Tibial nerve (tissue), 4 donors: ENCODE measurements at regions not wholly inside any gene's neighbourhood (a gene's known extent, or its start where the extent isn't known, plus 50 kb on each side); places are given as distances from the start of the nearest gene placed in this dataset.

Source experiments
- DNase-seq, 2 donors: peaks; one replicate each; pipeline ENCODE4 v3.0.0-alpha.2; 2019; ENCODE audit warnings: low spot score in 2 of 2
- H3K27ac ChIP-seq, 4 donors: fragments of 200-600 bp; sonication (generic) in 3 of 4; one replicate each; pipeline ENCODE4 v1.5.1; 2017 to 2019; ENCODE audit warnings: mild to moderate bottlenecking in 1 of 4
- H3K27me3 ChIP-seq, 2 donors: fragments of 200-600 bp; sonication (generic) in 1 of 2; one replicate each; pipeline versions ENCODE4 v1.5.1 to v1.6.0; 2017 to 2019
- H3K36me3 ChIP-seq, 3 donors: fragments of 200-600 bp; sonication (generic); one replicate each; pipeline ENCODE4 v1.5.1; 2018 to 2019
- H3K4me1 ChIP-seq, 4 donors: fragments of 200-600 bp; sonication (generic) in 3 of 4; one replicate each; pipeline ENCODE4 v1.5.1; 2017 to 2019
- H3K4me3 ChIP-seq, 4 donors: fragments of 200-600 bp; sonication (generic) in 3 of 4; one replicate each; pipeline ENCODE4 v1.5.1; 2017 to 2019; ENCODE audit warnings: mild to moderate bottlenecking in 1 of 4, moderate library complexity in 1 of 4
- H3K9me3 ChIP-seq, 4 donors: fragments of 200-600 bp; sonication (generic) in 3 of 4; one replicate each; pipeline ENCODE4 v1.5.1; 2017 to 2019
- CTCF ChIP-seq, 5 experiments: fragments of 200-600 bp in 3 of 5; fragments of 450-650 bp in 2 of 5; sonication (generic) in 3 of 5; IDR thresholded peaks; one replicate each; pipeline ENCODE4 v1.5.1; 2016 to 2019; ENCODE audit warnings: antibody characterized with exemption in 5 of 5, mild to moderate bottlenecking in 3 of 5, moderate library complexity in 2 of 5
- EP300 ChIP-seq, 2 donors: sonication (generic); formaldehyde crosslinking; IDR thresholded peaks; one replicate each; pipeline ENCODE4 v1.6.1; 2017; ENCODE audit warnings: antibody characterized with exemption in 2 of 2, mild to moderate bottlenecking in 1 of 2
- POLR2A ChIP-seq, 2 donors: fragments of 450-650 bp; IDR thresholded peaks; one replicate each; pipeline ENCODE4 v1.6.1; 2017; ENCODE audit warnings: antibody characterized with exemption in 2 of 2, mild to moderate bottlenecking in 2 of 2, moderate library complexity in 2 of 2
- WGBS, 2 donors: methylation state at CpG; one replicate each; pipeline ENCODE4 v1.1.5; 2018; 5-methylcytosine and 5-hydroxymethylcytosine counted together

- no peak overlapping the region for H3K4me3 ChIP-seq
- H3K9me3 ChIP-seq = no peaks in the 10 kb centered on the region
- H3K27me3 ChIP-seq = no peaks in the 10 kb centered on the region
- DNase-seq = no peak
- no peak for TF ChIP-seq CTCF (IDR thresholded peaks at IDR 0.05)
- TF ChIP-seq EP300 (IDR thresholded peaks at IDR 0.05) = no peak
- peaks cover 0 to 28% (median 13%) of the 10 kb centered on the region in 4 donors for H3K4me1 ChIP-seq
- H3K27ac ChIP-seq = no peak overlapping the region
- H3K36me3 ChIP-seq = peaks cover 0 to 8% (median 0%) of the 10 kb centered on the region in 3 donors
- 75 to 80% methylated on average over 9 of the region's 9 CpGs for WGBS, 2 donors
Observed at GRCh38 chr9:754150-754931, 87.2 kb upstream of the DMRT1 start.

GRCh38 chr9:755454-756381 is 85.8 kb upstream of the DMRT1 start:
- Histone ChIP-seq H3K4me3 (no peak overlapping the region), H3K27ac (no peak overlapping the region), H3K9me3 (no peaks in the 10 kb centered on the region), H3K27me3 (no peaks in the 10 kb centered on the region), H3K36me3 (peaks cover 0 to 8% (median 0%) of the 10 kb centered on the region in 3 donors), H3K4me1 (peaks cover 0 to 14% (median 10%) of the 10 kb centered on the region in 4 donors)
- no peak for DNase-seq
- 82 to 85% methylated on average over 12 of the region's 12 CpGs for WGBS, 2 donors
- TF ChIP-seq EP300 (IDR thresholded peaks at IDR 0.05) (no peak), POLR2A (IDR thresholded peaks at IDR 0.05) (no peak), CTCF (IDR thresholded peaks at IDR 0.05) (no peak)

- Histone ChIP-seq H3K9me3 (no peaks in the 10 kb centered on the region), H3K4me1 (no peaks in the 10 kb centered on the region), H3K27me3 (no peaks in the 10 kb centered on the region), H3K4me3 (no peak overlapping the region), H3K27ac (no peak overlapping the region), H3K36me3 (peaks cover 0 to 8% (median 0%) of the 10 kb centered on the region in 3 donors)
- DNase-seq = no peak
- 75% methylated on average over 13 of the region's 13 CpGs for WGBS, 2 donors
- TF ChIP-seq POLR2A (IDR thresholded peaks at IDR 0.05) = no peak
- TF ChIP-seq EP300 (IDR thresholded peaks at IDR 0.05) = no peak
- peak; percentile 35 to 54 (median 47) for TF ChIP-seq CTCF (IDR thresholded peaks at IDR 0.05)
Observed at GRCh38 chr9:757246-757881, 84.1 kb upstream of the DMRT1 start.

GRCh38 chr9:758146-758545 is 83.4 kb upstream of the DMRT1 start:
- 88 to 90% methylated on average over 5 of the region's 5 CpGs for WGBS, 2 donors
- DNase-seq = no peak
- no peaks in the 10 kb centered on the region for H3K27me3 ChIP-seq
- no peak for TF ChIP-seq CTCF (IDR thresholded peaks at IDR 0.05)
- no peak for TF ChIP-seq POLR2A (IDR thresholded peaks at IDR 0.05)
- no peak for TF ChIP-seq EP300 (IDR thresholded peaks at IDR 0.05)
- no peak overlapping the region for H3K4me3 ChIP-seq
- H3K36me3 ChIP-seq = peaks cover 0 to 7% (median 0%) of the 10 kb centered on the region in 3 donors
- H3K4me1 ChIP-seq = no peaks in the 10 kb centered on the region
- H3K9me3 ChIP-seq = no peaks in the 10 kb centered on the region
- H3K27ac ChIP-seq = no peak overlapping the region
